C4-2B (cell line): ENCODE measurements at regions not wholly inside any gene's neighbourhood (a gene's known extent, or its start where the extent isn't known, plus 50 kb on each side); places are given as distances from the start of the nearest gene placed in this dataset.

Experiments used
- H3K27ac ChIP-seq: fragments of 450-650 bp; 2 replicates; pipeline ENCODE4 v1.5.1; 2017
- CTCF ChIP-seq: fragments of 450-650 bp; conservative IDR thresholded peaks from 2 replicates; pipeline ENCODE4 v1.5.1; 2017; ENCODE audit warnings: mild to moderate bottlenecking
- ZFX ChIP-seq: fragments of 450-650 bp; IDR thresholded peaks from 2 replicates; pipeline ENCODE4 v1.6.1; 2017

GRCh38 chr5:86523718-86524117, 94.0 kb upstream of the COX7C start:
- TF ChIP-seq CTCF = no peak
- TF ChIP-seq ZFX = no peak
- H3K27ac ChIP-seq = no peak overlapping the region

DNA sequence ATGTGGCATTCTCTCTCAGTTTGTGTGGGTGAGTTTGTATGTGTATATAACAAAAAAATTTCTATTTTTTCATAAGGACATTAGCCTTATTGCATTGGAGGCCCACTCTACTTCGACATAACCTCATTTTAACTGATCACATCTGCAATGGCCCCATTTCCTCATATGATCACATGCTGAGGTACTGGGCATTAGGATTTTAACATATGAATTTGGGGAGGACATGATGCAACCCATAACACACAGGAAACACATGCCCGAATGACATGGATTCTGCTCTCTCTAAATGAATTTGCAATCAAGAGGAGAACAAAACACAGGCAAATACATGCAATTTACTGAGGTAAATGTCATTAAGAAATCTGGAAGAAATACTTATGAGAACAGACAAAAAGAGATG, 92.1 kb upstream of the COX7C start:
- H3K27ac ChIP-seq = no peak overlapping the region
- TF ChIP-seq ZFX (no peak), CTCF (no peak)

DNA sequence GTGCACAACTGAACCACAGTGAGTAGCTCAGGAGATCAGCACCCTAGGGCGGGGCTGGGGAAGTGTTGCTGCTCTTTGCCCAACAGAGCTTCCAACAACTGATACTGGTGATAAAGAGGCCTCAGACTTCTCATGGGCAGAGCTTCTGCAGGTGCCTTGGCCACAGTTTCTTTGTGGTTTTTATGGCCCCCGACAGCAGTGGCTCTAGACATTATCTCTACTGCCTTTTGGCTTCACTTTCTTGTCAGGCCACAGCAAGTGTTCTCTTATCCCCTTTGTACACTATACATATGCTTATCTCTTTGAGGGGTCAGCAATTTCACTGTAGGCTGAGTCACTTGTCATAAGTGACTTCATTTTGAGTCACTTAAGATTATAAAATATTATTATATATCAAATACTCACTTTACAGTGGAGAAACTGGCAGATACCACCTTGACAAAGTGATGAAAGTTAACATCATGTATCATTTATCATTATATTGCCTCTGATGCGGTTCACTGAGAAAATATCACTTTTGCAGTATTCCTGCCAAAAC, 90.9 kb upstream of the COX7C start:
- TF ChIP-seq CTCF = no peak
- H3K27ac ChIP-seq = no peak overlapping the region

GRCh38 chr5:86532429-86532828, 85.3 kb upstream of the COX7C start:
- no peak overlapping the region for H3K27ac ChIP-seq
- no peak for TF ChIP-seq ZFX
- TF ChIP-seq CTCF = no peak

- no peak for TF ChIP-seq ZFX
- TF ChIP-seq CTCF = no peak
- H3K27ac ChIP-seq = no peak overlapping the region
Observed at GRCh38 chr5:86536396-86536795, 81.3 kb upstream of the COX7C start.

- no peak overlapping the region for H3K27ac ChIP-seq
- TF ChIP-seq ZFX = no peak
- no peak for TF ChIP-seq CTCF
Observed at GRCh38 chr5:86542532-86542931, 75.2 kb upstream of the COX7C start.

- TF ChIP-seq CTCF = no peak
- TF ChIP-seq ZFX = no peak
Observed at GRCh38 chr5:86546044-86546443, 71.7 kb upstream of the COX7C start.

More at GRCh38 chr5:86546044-86546443, 71.7 kb upstream of the COX7C start:
- H3K27ac ChIP-seq = no peak overlapping the region
